ENCODE measurements at regions not wholly inside any gene's neighbourhood (a gene's known extent, or its start where the extent isn't known, plus 50 kb on each side); places are given as distances from the start of the nearest gene placed in this dataset.
"Not testable (repeated sequence)": the region's sequence is repeated elsewhere in the genome, so short reads cannot be mapped to it uniquely, and the experiment has no call there.

DNA sequence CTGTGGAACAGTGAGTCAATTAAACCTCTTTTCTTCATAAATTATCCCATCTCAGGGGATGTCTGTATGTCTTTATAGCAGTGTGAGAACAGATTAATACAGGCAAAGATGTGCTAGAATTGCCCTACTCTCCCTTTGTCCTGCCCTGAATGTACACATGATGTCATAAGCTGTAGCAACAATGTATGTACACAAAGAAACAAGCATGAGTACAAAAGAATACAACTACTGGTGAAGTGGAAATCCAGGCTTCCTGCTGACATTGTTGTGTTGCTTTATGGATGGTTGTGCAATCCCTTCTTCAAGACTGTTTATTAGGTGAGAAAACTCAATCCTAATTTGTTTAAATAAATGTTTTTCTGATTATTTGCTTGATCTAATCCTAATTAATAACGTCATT lies 446.6 kb downstream of the DSC3 start:
- H3K9me3 ChIP-seq (ENCODE audit: low read depth, low read length) = no peaks in the 10 kb centered on the region
- no peaks in the 10 kb centered on the region for H3K4me1 ChIP-seq (ENCODE audit: insufficient read depth, low read length)
- no peak overlapping the region for H3K4me3 ChIP-seq (ENCODE audit: low read length)
- no peaks in the 10 kb centered on the region for H3K27me3 ChIP-seq (ENCODE audit: insufficient read depth, low read length)

DNA sequence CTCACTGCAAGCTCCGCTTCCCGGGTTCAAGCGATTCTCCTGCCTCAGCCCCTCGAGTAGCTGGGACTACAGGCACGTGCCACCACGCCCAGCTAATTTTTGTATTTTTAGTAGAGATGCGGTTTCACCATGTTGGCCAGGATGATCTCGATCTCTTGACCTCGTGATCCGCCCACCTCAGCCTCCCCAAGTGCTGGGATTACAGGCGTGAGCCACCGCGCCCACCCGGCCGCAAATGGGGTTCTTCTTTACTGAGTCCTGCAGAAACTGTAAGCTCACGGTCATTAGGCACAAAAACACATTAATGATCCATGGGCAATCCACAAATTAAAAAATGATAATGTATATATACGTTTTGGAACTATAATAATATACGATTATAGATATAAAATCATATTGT lies 447.6 kb downstream of the DSC3 start:
- not testable (repeated sequence) for H3K4me3 ChIP-seq (ENCODE audit: low read length); H3K4me1 ChIP-seq (ENCODE audit: insufficient read depth, low read length); H3K9me3 ChIP-seq (ENCODE audit: low read depth, low read length); H3K27me3 ChIP-seq (ENCODE audit: insufficient read depth, low read length)

- H3K9me3 ChIP-seq (ENCODE audit: low read depth, low read length) = no peaks in the 10 kb centered on the region
- H3K27me3 ChIP-seq (ENCODE audit: insufficient read depth, low read length) = no peaks in the 10 kb centered on the region
- H3K4me1 ChIP-seq (ENCODE audit: insufficient read depth, low read length) = no peaks in the 10 kb centered on the region
- H3K4me3 ChIP-seq (ENCODE audit: low read length) = no peak overlapping the region
These were observed 451.1 kb downstream of the DSC3 start for GRCh38 chr18:30591462-30591861.

GRCh38 chr18:30588673-30589164 lies 453.8 kb downstream of the DSC3 start:
- H3K4me3 ChIP-seq (ENCODE audit: low read length) = no peak overlapping the region
- H3K4me1 ChIP-seq (ENCODE audit: insufficient read depth, low read length) = no peaks in the 10 kb centered on the region
- H3K9me3 ChIP-seq (ENCODE audit: low read depth, low read length) = no peaks in the 10 kb centered on the region
- H3K27me3 ChIP-seq (ENCODE audit: insufficient read depth, low read length) = no peaks in the 10 kb centered on the region

DNA sequence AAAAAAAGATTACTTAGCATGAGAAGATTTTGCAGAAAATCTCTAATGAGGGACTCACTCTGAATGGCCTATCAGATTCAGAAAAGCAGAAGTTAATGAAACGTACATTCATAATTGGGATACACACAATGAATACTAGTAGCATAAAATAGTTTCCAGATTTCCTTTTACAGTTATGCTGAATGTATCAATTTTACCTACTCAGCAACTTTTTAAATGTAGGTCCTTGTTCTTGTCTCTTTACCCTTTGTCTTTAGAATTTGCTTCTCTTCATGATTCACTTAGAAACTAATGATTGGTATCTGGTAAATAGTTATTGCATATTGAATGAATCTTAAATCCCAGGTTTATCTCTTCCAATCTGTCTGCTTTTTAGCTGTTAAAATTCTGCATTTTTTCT lies 458.8 kb downstream of the DSC3 start:
- Histone ChIP-seq H3K27me3 (ENCODE audit: insufficient read depth, low read length) (no peaks in the 10 kb centered on the region), H3K4me1 (ENCODE audit: insufficient read depth, low read length) (no peaks in the 10 kb centered on the region), H3K4me3 (ENCODE audit: low read length) (no peak overlapping the region), H3K9me3 (ENCODE audit: low read depth, low read length) (no peaks in the 10 kb centered on the region)

GRCh38 chr18:30582078-30582477 lies 460.5 kb downstream of the DSC3 start:
- no peak overlapping the region for H3K4me3 ChIP-seq (ENCODE audit: low read length)
- no peaks in the 10 kb centered on the region for H3K9me3 ChIP-seq (ENCODE audit: low read depth, low read length)
- no peaks in the 10 kb centered on the region for H3K4me1 ChIP-seq (ENCODE audit: insufficient read depth, low read length)
- H3K27me3 ChIP-seq (ENCODE audit: insufficient read depth, low read length) = no peaks in the 10 kb centered on the region

- H3K27me3 ChIP-seq (ENCODE audit: insufficient read depth, low read length) = no peaks in the 10 kb centered on the region
- H3K4me3 ChIP-seq (ENCODE audit: low read length) = no peak overlapping the region
- H3K9me3 ChIP-seq (ENCODE audit: low read depth, low read length) = no peaks in the 10 kb centered on the region
- no peaks in the 10 kb centered on the region for H3K4me1 ChIP-seq (ENCODE audit: insufficient read depth, low read length)
These were observed 463.8 kb downstream of the DSC3 start for GRCh38 chr18:30578707-30579106.

- Histone ChIP-seq H3K27me3 (ENCODE audit: insufficient read depth, low read length) (no peaks in the 10 kb centered on the region), H3K4me1 (ENCODE audit: insufficient read depth, low read length) (no peaks in the 10 kb centered on the region), H3K4me3 (ENCODE audit: low read length) (no peak overlapping the region), H3K9me3 (ENCODE audit: low read depth, low read length) (no peaks in the 10 kb centered on the region)
These were observed 470.3 kb downstream of the DSC3 start for GRCh38 chr18:30572214-30572613.

DNA sequence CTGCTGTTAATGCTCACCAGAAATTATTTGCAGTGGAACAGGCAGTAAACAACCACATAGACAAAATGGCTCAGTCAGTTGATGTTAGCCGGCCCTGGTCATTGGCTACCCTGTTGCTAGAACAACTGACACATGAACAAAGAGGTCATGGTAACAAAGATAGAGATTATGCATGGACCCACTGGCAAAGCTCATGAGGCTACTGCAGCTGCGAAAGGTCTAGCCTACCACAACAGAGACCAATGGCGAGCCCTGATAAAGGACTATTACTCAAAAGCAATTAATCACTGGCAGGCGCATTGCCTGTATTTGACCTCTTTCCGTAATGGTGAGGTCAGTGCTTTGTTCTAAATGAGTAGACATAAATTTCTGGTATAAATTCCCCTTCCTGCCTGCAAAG lies 474.2 kb downstream of the DSC3 start:
- no peaks in the 10 kb centered on the region for H3K9me3 ChIP-seq (ENCODE audit: low read depth, low read length)
- no peaks in the 10 kb centered on the region for H3K27me3 ChIP-seq (ENCODE audit: insufficient read depth, low read length)
- H3K4me3 ChIP-seq (ENCODE audit: low read length) = no peak overlapping the region
- H3K4me1 ChIP-seq (ENCODE audit: insufficient read depth, low read length) = no peaks in the 10 kb centered on the region

GRCh38 chr18:30566877-30567276 lies 475.7 kb downstream of the DSC3 start:
- Histone ChIP-seq H3K9me3 (ENCODE audit: low read depth, low read length) (no peaks in the 10 kb centered on the region), H3K4me1 (ENCODE audit: insufficient read depth, low read length) (no peaks in the 10 kb centered on the region), H3K4me3 (ENCODE audit: low read length) (no peak overlapping the region), H3K27me3 (ENCODE audit: insufficient read depth, low read length) (no peaks in the 10 kb centered on the region)

GRCh38 chr18:30562231-30562630 lies 480.3 kb downstream of the DSC3 start:
- H3K27me3 ChIP-seq (ENCODE audit: insufficient read depth, low read length) = no peaks in the 10 kb centered on the region
- no peaks in the 10 kb centered on the region for H3K9me3 ChIP-seq (ENCODE audit: low read depth, low read length)
- H3K4me1 ChIP-seq (ENCODE audit: insufficient read depth, low read length) = no peaks in the 10 kb centered on the region
- no peak overlapping the region for H3K4me3 ChIP-seq (ENCODE audit: low read length)

DNA sequence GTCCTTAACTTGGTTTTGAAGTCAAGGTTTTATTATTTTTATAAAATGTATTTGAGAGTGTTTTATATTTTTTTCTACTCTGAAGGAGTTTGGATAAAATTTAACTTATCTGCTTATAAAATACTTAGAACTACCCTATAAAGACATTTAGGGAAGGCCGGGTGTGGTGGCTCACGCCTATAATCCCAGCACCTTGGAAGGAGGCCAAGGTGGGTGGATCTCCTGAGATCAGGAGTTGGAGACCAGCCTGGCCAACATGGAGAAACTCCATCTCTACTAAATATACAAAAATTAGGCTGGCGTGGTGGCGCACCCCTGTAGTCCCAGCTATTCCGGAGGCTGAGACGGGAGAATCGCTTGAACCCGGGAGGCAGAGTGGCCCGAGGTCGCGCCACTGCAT lies 486.4 kb downstream of the DSC3 start:
- H3K4me1 ChIP-seq (ENCODE audit: insufficient read depth, low read length) = no peaks in the 10 kb centered on the region
- H3K4me3 ChIP-seq (ENCODE audit: low read length) = no peak overlapping the region
- no peaks in the 10 kb centered on the region for H3K27me3 ChIP-seq (ENCODE audit: insufficient read depth, low read length)
- no peaks in the 10 kb centered on the region for H3K9me3 ChIP-seq (ENCODE audit: low read depth, low read length)

GRCh38 chr18:30545393-30545792 lies 497.1 kb downstream of the DSC3 start:
- Histone ChIP-seq H3K4me3 (ENCODE audit: low read length) (no peak overlapping the region), H3K9me3 (ENCODE audit: low read depth, low read length) (no peaks in the 10 kb centered on the region), H3K27me3 (ENCODE audit: insufficient read depth, low read length) (no peaks in the 10 kb centered on the region), H3K4me1 (ENCODE audit: insufficient read depth, low read length) (no peaks in the 10 kb centered on the region)

DNA sequence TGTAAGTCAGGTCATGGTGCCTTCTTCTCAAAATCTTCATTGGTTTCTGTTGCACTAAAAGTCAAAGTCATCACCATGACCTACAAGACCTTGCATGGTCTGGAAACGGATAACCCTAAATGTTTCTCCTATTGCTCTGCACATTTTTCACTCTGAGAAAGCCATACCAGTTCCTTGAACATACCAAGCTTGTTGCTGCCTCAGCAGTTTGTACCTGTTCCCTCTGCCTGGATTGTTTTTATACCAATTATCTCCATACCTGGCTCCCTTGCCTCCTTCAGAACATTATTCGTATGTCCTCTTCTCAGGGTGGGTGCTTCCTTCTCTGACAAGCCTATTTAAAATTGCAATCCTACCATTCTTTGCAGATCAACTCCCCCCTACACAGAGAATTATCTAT lies 498.4 kb downstream of the DSC3 start:
- Histone ChIP-seq H3K9me3 (ENCODE audit: low read depth, low read length) (no peaks in the 10 kb centered on the region), H3K4me3 (ENCODE audit: low read length) (no peak overlapping the region), H3K27me3 (ENCODE audit: insufficient read depth, low read length) (no peaks in the 10 kb centered on the region), H3K4me1 (ENCODE audit: insufficient read depth, low read length) (no peaks in the 10 kb centered on the region)

GRCh38 chr18:30533716-30534115 lies 508.8 kb downstream of the DSC3 start:
- Histone ChIP-seq H3K4me3 (ENCODE audit: low read length) (no peak overlapping the region), H3K9me3 (ENCODE audit: low read depth, low read length) (no peaks in the 10 kb centered on the region), H3K27me3 (ENCODE audit: insufficient read depth, low read length) (no peaks in the 10 kb centered on the region), H3K4me1 (ENCODE audit: insufficient read depth, low read length) (no peaks in the 10 kb centered on the region)

GRCh38 chr18:30527917-30528316 lies 514.6 kb downstream of the DSC3 start:
- Histone ChIP-seq H3K4me1 (ENCODE audit: insufficient read depth, low read length) (no peaks in the 10 kb centered on the region), H3K4me3 (ENCODE audit: low read length) (no peak overlapping the region), H3K27me3 (ENCODE audit: insufficient read depth, low read length) (no peaks in the 10 kb centered on the region), H3K9me3 (ENCODE audit: low read depth, low read length) (no peaks in the 10 kb centered on the region)

GRCh38 chr18:30527226-30527625 lies 515.3 kb downstream of the DSC3 start:
- Histone ChIP-seq H3K9me3 (ENCODE audit: low read depth, low read length) (no peaks in the 10 kb centered on the region), H3K27me3 (ENCODE audit: insufficient read depth, low read length) (no peaks in the 10 kb centered on the region), H3K4me3 (ENCODE audit: low read length) (no peak overlapping the region), H3K4me1 (ENCODE audit: insufficient read depth, low read length) (no peaks in the 10 kb centered on the region)

Data from mononuclear cell (primary cell).